ENCODE measurements at regions not wholly inside any gene's neighbourhood (a gene's known extent, or its start where the extent isn't known, plus 50 kb on each side); places are given as distances from the start of the nearest gene placed in this dataset.

DNA sequence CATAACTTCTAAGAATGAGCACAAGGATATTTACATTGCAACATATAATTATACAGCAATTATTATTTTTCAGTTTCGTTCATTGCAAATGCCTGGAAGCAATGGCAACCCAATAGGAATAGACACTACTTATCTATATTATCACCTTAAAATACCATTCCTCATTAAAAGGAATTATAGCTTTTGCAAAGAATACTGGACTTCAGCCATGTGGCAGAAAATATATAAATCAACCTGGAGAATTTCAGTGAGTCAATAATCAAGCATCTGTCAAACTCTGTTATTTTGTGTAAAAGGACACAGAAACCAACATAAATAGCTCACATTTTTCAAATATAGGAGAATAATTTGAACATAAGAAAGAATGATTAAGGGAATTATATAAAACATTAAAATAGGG is 96.1 kb upstream of the SEMA3C start:
- TF ChIP-seq MAX (IDR thresholded peaks at IDR 0.05; ENCODE audit: low read depth, low read length): no peak
- no peak for TF ChIP-seq CTCF (IDR thresholded peaks at IDR 0.05; ENCODE audit: low read depth, low read length)
- no peak for TF ChIP-seq POLR2A (IDR thresholded peaks at IDR 0.05; ENCODE audit: extremely low read depth, insufficient read length)
